GM12891 (cell line): ENCODE measurements at regions not wholly inside any gene's neighbourhood (a gene's known extent, or its start where the extent isn't known, plus 50 kb on each side); places are given as distances from the start of the nearest gene placed in this dataset.

Source experiments
- POLR2A ChIP-seq: IDR thresholded peaks from 2 replicates; pipeline ENCODE4 v1.6.1; 2011; ENCODE audit warnings: low read depth, low read length, control low read depth
- POLR2AphosphoS5 ChIP-seq: IDR thresholded peaks from 2 replicates; pipeline ENCODE4 v1.6.1; 2011; ENCODE audit warnings: low read depth, low read length, control low read depth
- TAF1 ChIP-seq: IDR thresholded peaks from 2 replicates; pipeline ENCODE4 v1.6.1; 2011; ENCODE audit warnings: low read depth, low read length, control low read depth

DNA sequence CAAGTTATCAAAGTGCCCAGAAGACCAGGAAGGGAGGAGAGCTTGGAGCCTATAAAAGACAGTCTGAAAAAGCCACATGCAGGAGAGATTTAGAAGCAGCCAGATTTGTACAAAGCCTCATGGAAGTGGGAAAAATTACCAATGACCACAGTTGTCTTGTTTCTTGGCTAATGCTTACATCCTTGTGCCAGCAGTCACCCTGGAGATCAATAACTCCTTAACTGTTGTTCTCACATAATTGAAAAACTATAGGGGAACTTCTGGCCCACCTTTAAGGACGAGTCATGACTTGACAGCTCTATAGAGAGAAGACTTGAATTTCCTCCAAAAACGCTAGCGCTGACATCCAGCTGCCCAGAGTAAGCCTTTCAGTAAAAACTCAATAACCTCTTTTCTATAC lies 313.1 kb downstream of the GALC start:
- TF ChIP-seq POLR2AphosphoS5 (no peak), POLR2A (no peak), TAF1 (no peak)
